ENCODE measurements at regions not wholly inside any gene's neighbourhood (a gene's known extent, or its start where the extent isn't known, plus 50 kb on each side); places are given as distances from the start of the nearest gene placed in this dataset.

- Histone ChIP-seq H3K9ac (ENCODE audit: low read depth, low read length) (no peak overlapping the region), H3K36me3 (ENCODE audit: insufficient read depth, low read length) (no peaks in the 10 kb centered on the region), H3K4me2 (ENCODE audit: low read length) (no peak overlapping the region), H3K4me1 (ENCODE audit: control insufficient read depth, insufficient read depth, low read length) (no peaks in the 10 kb centered on the region), H3K27me3 (ENCODE audit: control insufficient read depth, insufficient read depth, low read length) (peaks cover 4% of the 10 kb centered on the region), H3K4me3 (ENCODE audit: low read length) (no peak overlapping the region), H3K9me3 (replicated peaks; ENCODE audit: low read length) (no peaks in the 10 kb centered on the region)
Measured at GRCh38 chr3:25291481-25291905, 136.6 kb upstream of the RARB start.

GRCh38 chr3:25292036-25292435 lies 136.0 kb upstream of the RARB start:
- H3K4me2 ChIP-seq (ENCODE audit: low read length), result no peak overlapping the region
- H3K9ac ChIP-seq (ENCODE audit: low read depth, low read length), result no peak overlapping the region
- H3K4me1 ChIP-seq (ENCODE audit: control insufficient read depth, insufficient read depth, low read length), result no peaks in the 10 kb centered on the region
- no peak overlapping the region for H3K4me3 ChIP-seq (ENCODE audit: low read length)
- no peaks in the 10 kb centered on the region for H3K9me3 ChIP-seq (replicated peaks; ENCODE audit: low read length)
- H3K27me3 ChIP-seq (ENCODE audit: control insufficient read depth, insufficient read depth, low read length), result peaks cover 4% of the 10 kb centered on the region
- H3K36me3 ChIP-seq (ENCODE audit: insufficient read depth, low read length), result no peaks in the 10 kb centered on the region

GRCh38 chr3:25292595-25292994 lies 135.5 kb upstream of the RARB start:
- no peaks in the 10 kb centered on the region for H3K4me1 ChIP-seq (ENCODE audit: control insufficient read depth, insufficient read depth, low read length)
- no peak overlapping the region for H3K4me3 ChIP-seq (ENCODE audit: low read length)
- H3K27me3 ChIP-seq (ENCODE audit: control insufficient read depth, insufficient read depth, low read length), result peaks cover 4% of the 10 kb centered on the region
- no peak overlapping the region for H3K4me2 ChIP-seq (ENCODE audit: low read length)
- H3K9me3 ChIP-seq (replicated peaks; ENCODE audit: low read length), result no peaks in the 10 kb centered on the region
- no peak overlapping the region for H3K9ac ChIP-seq (ENCODE audit: low read depth, low read length)
- H3K36me3 ChIP-seq (ENCODE audit: insufficient read depth, low read length), result no peaks in the 10 kb centered on the region

GRCh38 chr3:25293736-25294135 lies 134.3 kb upstream of the RARB start:
- H3K4me1 ChIP-seq (ENCODE audit: control insufficient read depth, insufficient read depth, low read length), result no peaks in the 10 kb centered on the region
- no peak overlapping the region for H3K9ac ChIP-seq (ENCODE audit: low read depth, low read length)
- peaks cover 4% of the 10 kb centered on the region for H3K27me3 ChIP-seq (ENCODE audit: control insufficient read depth, insufficient read depth, low read length)
- no peak overlapping the region for H3K4me2 ChIP-seq (ENCODE audit: low read length)
- no peaks in the 10 kb centered on the region for H3K9me3 ChIP-seq (replicated peaks; ENCODE audit: low read length)
- H3K36me3 ChIP-seq (ENCODE audit: insufficient read depth, low read length), result no peaks in the 10 kb centered on the region
- H3K4me3 ChIP-seq (ENCODE audit: low read length), result no peak overlapping the region

GRCh38 chr3:25294169-25294805 lies 133.8 kb upstream of the RARB start:
- Histone ChIP-seq H3K4me1 (ENCODE audit: control insufficient read depth, insufficient read depth, low read length) (no peaks in the 10 kb centered on the region), H3K9ac (ENCODE audit: low read depth, low read length) (no peak overlapping the region), H3K27me3 (ENCODE audit: control insufficient read depth, insufficient read depth, low read length) (peaks cover 4% of the 10 kb centered on the region)

GRCh38 chr3:25297667-25298585 lies 130.1 kb upstream of the RARB start:
- Histone ChIP-seq H3K9ac (ENCODE audit: low read depth, low read length) (no peak overlapping the region), H3K4me2 (ENCODE audit: low read length) (no peak overlapping the region), H3K27me3 (ENCODE audit: control insufficient read depth, insufficient read depth, low read length) (peaks cover 4% of the 10 kb centered on the region), H3K4me3 (ENCODE audit: low read length) (no peak overlapping the region), H3K9me3 (replicated peaks; ENCODE audit: low read length) (no peaks in the 10 kb centered on the region), H3K36me3 (ENCODE audit: insufficient read depth, low read length) (no peaks in the 10 kb centered on the region), H3K4me1 (ENCODE audit: control insufficient read depth, insufficient read depth, low read length) (no peaks in the 10 kb centered on the region)

More at GRCh38 chr3:25294169-25294805, 133.8 kb upstream of the RARB start:
- Histone ChIP-seq H3K4me2 (ENCODE audit: low read length) (no peak overlapping the region), H3K9me3 (replicated peaks; ENCODE audit: low read length) (no peaks in the 10 kb centered on the region), H3K4me3 (ENCODE audit: low read length) (no peak overlapping the region), H3K36me3 (ENCODE audit: insufficient read depth, low read length) (no peaks in the 10 kb centered on the region)

GRCh38 chr3:25300141-25300540 lies 127.9 kb upstream of the RARB start:
- Histone ChIP-seq H3K36me3 (ENCODE audit: insufficient read depth, low read length) (no peaks in the 10 kb centered on the region), H3K4me3 (ENCODE audit: low read length) (no peak overlapping the region), H3K9ac (ENCODE audit: low read depth, low read length) (no peak overlapping the region), H3K9me3 (replicated peaks; ENCODE audit: low read length) (no peaks in the 10 kb centered on the region), H3K4me2 (ENCODE audit: low read length) (no peak overlapping the region), H3K4me1 (ENCODE audit: control insufficient read depth, insufficient read depth, low read length) (no peaks in the 10 kb centered on the region), H3K27me3 (ENCODE audit: control insufficient read depth, insufficient read depth, low read length) (no peaks in the 10 kb centered on the region)

GRCh38 chr3:25304916-25305315 lies 123.1 kb upstream of the RARB start:
- H3K4me2 ChIP-seq (ENCODE audit: low read length), result no peak overlapping the region
- H3K4me1 ChIP-seq (ENCODE audit: control insufficient read depth, insufficient read depth, low read length), result no peaks in the 10 kb centered on the region
- H3K36me3 ChIP-seq (ENCODE audit: insufficient read depth, low read length), result no peaks in the 10 kb centered on the region

GRCh38 chr3:25306066-25306465 lies 122.0 kb upstream of the RARB start:
- no peaks in the 10 kb centered on the region for H3K36me3 ChIP-seq (ENCODE audit: insufficient read depth, low read length)
- H3K4me1 ChIP-seq (ENCODE audit: control insufficient read depth, insufficient read depth, low read length), result no peaks in the 10 kb centered on the region
- H3K27me3 ChIP-seq (ENCODE audit: control insufficient read depth, insufficient read depth, low read length), result no peaks in the 10 kb centered on the region
- no peak overlapping the region for H3K9ac ChIP-seq (ENCODE audit: low read depth, low read length)
- no peaks in the 10 kb centered on the region for H3K9me3 ChIP-seq (replicated peaks; ENCODE audit: low read length)
- H3K4me2 ChIP-seq (ENCODE audit: low read length), result no peak overlapping the region
- H3K4me3 ChIP-seq (ENCODE audit: low read length), result no peak overlapping the region

More at GRCh38 chr3:25304916-25305315, 123.1 kb upstream of the RARB start:
- Histone ChIP-seq H3K27me3 (ENCODE audit: control insufficient read depth, insufficient read depth, low read length) (no peaks in the 10 kb centered on the region), H3K9ac (ENCODE audit: low read depth, low read length) (no peak overlapping the region), H3K9me3 (replicated peaks; ENCODE audit: low read length) (no peaks in the 10 kb centered on the region), H3K4me3 (ENCODE audit: low read length) (no peak overlapping the region)

- Histone ChIP-seq H3K9ac (ENCODE audit: low read depth, low read length) (no peak overlapping the region), H3K4me3 (ENCODE audit: low read length) (no peak overlapping the region), H3K4me1 (ENCODE audit: control insufficient read depth, insufficient read depth, low read length) (no peaks in the 10 kb centered on the region), H3K9me3 (replicated peaks; ENCODE audit: low read length) (no peaks in the 10 kb centered on the region), H3K4me2 (ENCODE audit: low read length) (no peak overlapping the region), H3K36me3 (ENCODE audit: insufficient read depth, low read length) (no peaks in the 10 kb centered on the region), H3K27me3 (ENCODE audit: control insufficient read depth, insufficient read depth, low read length) (no peaks in the 10 kb centered on the region)
Measured at GRCh38 chr3:25306705-25307104, 121.4 kb upstream of the RARB start.

GRCh38 chr3:25313286-25313685 lies 114.8 kb upstream of the RARB start:
- no peak overlapping the region for H3K9ac ChIP-seq (ENCODE audit: low read depth, low read length)
- H3K27me3 ChIP-seq (ENCODE audit: control insufficient read depth, insufficient read depth, low read length), result no peaks in the 10 kb centered on the region
- no peaks in the 10 kb centered on the region for H3K9me3 ChIP-seq (replicated peaks; ENCODE audit: low read length)
- no peaks in the 10 kb centered on the region for H3K36me3 ChIP-seq (ENCODE audit: insufficient read depth, low read length)
- no peaks in the 10 kb centered on the region for H3K4me1 ChIP-seq (ENCODE audit: control insufficient read depth, insufficient read depth, low read length)
- H3K4me3 ChIP-seq (ENCODE audit: low read length), result no peak overlapping the region
- no peak overlapping the region for H3K4me2 ChIP-seq (ENCODE audit: low read length)
